ENCODE measurements at regions not wholly inside any gene's neighbourhood (a gene's known extent, or its start where the extent isn't known, plus 50 kb on each side); places are given as distances from the start of the nearest gene placed in this dataset.

DNA sequence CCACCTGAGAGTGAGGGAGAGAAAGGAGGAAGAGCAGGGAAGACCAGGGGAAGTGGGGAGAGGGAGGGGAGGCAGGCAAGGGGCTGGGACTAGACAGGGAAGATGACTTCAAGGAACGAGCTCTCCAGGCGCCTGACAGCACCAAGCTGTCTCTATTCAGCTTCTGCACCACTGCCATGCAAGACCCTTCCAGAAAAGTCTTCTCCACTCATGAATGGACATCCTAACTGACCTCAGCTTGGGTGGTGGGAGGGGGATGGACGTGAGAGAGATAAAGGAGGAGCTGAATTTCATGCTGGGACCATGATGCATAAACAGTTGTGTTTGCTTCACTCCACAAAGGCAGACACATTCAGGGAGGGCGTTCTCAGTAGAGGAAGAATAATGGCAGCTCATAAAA lies 206.4 kb upstream of the ARL4C start:
- Histone ChIP-seq H3K27ac (ENCODE audit: low read length) (no peak overlapping the region), H3K4me2 (ENCODE audit: low read length) (no peak overlapping the region), H3K27me3 (ENCODE audit: low read length) (no peaks in the 10 kb centered on the region), H4K20me1 (ENCODE audit: low read length) (no peaks in the 10 kb centered on the region), H3K36me3 (ENCODE audit: low read depth, low read length) (no peaks in the 10 kb centered on the region), H3K4me3 (ENCODE audit: low read length) (no peak overlapping the region), H3K79me2 (ENCODE audit: low read length) (no peaks in the 10 kb centered on the region), H2AFZ (ENCODE audit: low read length) (no peak overlapping the region), H3K9me3 (ENCODE audit: low read length) (no peaks in the 10 kb centered on the region), H3K9ac (ENCODE audit: low read length) (no peak overlapping the region), H3K9me2 (replicated peaks; ENCODE audit: low read length) (no peaks in the 10 kb centered on the region), H3F3A (ENCODE audit: low read length, unreplicated experiment) (no peaks in the 10 kb centered on the region), H3K4me1 (ENCODE audit: insufficient read depth, low read length) (0 out of 2 replicates have a peak, but pooled peaks cover 7% of the 10 kb centered on the region)
- ChIA-PET CTCF (no interaction called here), POLR2A (ENCODE audit: unreplicated experiment) (no interaction called here)
- no peak for TF ChIP-seq EZH2phosphoT487 (IDR thresholded peaks at IDR 0.05; ENCODE audit: borderline replicate concordance, low read length)
- no peak for TF ChIP-seq EZH2 (IDR thresholded peaks at IDR 0.05; ENCODE audit: low read length, unreplicated experiment)
- TF ChIP-seq, protein P1, sequence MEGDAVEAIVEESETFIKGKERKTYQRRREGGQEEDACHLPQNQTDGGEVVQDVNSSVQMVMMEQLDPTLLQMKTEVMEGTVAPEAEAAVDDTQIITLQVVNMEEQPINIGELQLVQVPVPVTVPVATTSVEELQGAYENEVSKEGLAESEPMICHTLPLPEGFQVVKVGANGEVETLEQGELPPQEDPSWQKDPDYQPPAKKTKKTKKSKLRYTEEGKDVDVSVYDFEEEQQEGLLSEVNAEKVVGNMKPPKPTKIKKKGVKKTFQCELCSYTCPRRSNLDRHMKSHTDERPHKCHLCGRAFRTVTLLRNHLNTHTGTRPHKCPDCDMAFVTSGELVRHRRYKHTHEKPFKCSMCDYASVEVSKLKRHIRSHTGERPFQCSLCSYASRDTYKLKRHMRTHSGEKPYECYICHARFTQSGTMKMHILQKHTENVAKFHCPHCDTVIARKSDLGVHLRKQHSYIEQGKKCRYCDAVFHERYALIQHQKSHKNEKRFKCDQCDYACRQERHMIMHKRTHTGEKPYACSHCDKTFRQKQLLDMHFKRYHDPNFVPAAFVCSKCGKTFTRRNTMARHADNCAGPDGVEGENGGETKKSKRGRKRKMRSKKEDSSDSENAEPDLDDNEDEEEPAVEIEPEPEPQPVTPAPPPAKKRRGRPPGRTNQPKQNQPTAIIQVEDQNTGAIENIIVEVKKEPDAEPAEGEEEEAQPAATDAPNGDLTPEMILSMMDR (conservative IDR thresholded peaks at IDR 0.05; ENCODE audit: low read depth, low read length): no peak
- BruUV-seq (replicated peaks): no TSS peak
- ATAC-seq (no peak), DNase-seq (no peak)
- intact Hi-C loops (cut with micrococcal nuclease): no loop called here

DNA sequence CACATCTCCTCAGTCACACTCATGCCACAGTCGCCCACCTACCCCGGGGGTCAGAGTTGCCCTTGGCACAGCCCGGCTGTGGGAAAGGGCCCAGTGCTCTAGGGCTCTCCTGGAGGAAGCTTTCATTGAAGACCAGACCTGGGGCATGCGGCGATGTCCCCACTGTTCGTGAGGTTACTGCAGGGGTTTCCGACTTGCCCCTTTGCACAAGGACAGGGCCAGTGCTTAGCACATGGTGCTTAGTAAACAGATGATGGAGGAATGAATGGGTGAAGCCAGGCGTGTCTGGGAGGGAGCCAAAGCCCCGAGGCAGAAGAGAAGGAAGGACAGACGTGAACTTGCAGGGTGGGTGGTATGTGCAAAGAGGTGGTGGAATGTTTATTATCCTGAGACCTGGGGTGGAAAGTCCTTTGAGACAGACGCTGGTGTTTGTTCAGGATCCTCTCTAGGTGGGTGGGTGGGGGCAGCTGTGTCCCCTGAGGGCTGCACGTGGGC lies 205.9 kb upstream of the ARL4C start:
- ChIA-PET CTCF (no interaction called here), POLR2A (ENCODE audit: unreplicated experiment) (no interaction called here)
- Histone ChIP-seq H3K79me2 (ENCODE audit: low read length) (no peaks in the 10 kb centered on the region), H3K27me3 (ENCODE audit: low read length) (no peaks in the 10 kb centered on the region), H3K27ac (ENCODE audit: low read length) (no peak overlapping the region), H3K9ac (ENCODE audit: low read length) (no peak overlapping the region), H3K9me3 (ENCODE audit: low read length) (no peaks in the 10 kb centered on the region), H2AFZ (ENCODE audit: low read length) (no peak overlapping the region), H4K20me1 (ENCODE audit: low read length) (no peaks in the 10 kb centered on the region), H3K4me1 (ENCODE audit: insufficient read depth, low read length) (0 out of 2 replicates have a peak, but pooled peaks cover 7% of the 10 kb centered on the region), H3K4me2 (ENCODE audit: low read length) (no peak overlapping the region), H3K4me3 (ENCODE audit: low read length) (no peak overlapping the region), H3K36me3 (ENCODE audit: low read depth, low read length) (no peaks in the 10 kb centered on the region), H3K9me2 (replicated peaks; ENCODE audit: low read length) (no peaks in the 10 kb centered on the region), H3F3A (ENCODE audit: low read length, unreplicated experiment) (no peaks in the 10 kb centered on the region)
- intact Hi-C loops (cut with micrococcal nuclease): no loop called here
- DNase-seq: peak; percentile 48
- TF ChIP-seq EZH2 (IDR thresholded peaks at IDR 0.05; ENCODE audit: low read length, unreplicated experiment) (no peak), EZH2phosphoT487 (IDR thresholded peaks at IDR 0.05; ENCODE audit: borderline replicate concordance, low read length) (no peak)
- TF ChIP-seq, protein P1 (conservative IDR thresholded peaks at IDR 0.05; ENCODE audit: low read depth, low read length): no peak
- no TSS peak for BruUV-seq (replicated peaks)
- no peak for ATAC-seq

DNA sequence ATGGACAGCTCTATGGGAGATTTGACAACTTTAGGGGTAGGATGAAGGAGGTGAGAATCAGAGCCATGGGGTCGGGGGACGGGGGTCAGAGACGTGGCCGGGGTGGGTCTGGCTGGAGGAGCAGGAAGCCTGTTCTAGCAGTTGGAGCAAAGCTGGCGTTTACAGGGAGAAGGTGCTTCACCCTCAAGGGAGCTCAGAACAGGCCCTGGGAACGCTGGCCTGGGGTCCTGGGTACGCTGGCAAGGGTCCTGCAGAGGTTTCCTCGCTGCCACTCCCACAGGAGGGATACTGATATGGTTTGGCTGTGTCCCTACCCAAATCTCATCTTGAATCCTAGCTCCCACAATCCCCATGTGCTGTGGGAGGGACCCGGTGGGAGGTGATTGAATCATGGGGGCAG lies 205.0 kb upstream of the ARL4C start:
- TF ChIP-seq, protein P1 (conservative IDR thresholded peaks at IDR 0.05; ENCODE audit: low read depth, low read length): no peak
- TF ChIP-seq EZH2phosphoT487 (IDR thresholded peaks at IDR 0.05; ENCODE audit: borderline replicate concordance, low read length) (no peak), EZH2 (IDR thresholded peaks at IDR 0.05; ENCODE audit: low read length, unreplicated experiment) (no peak)
- Histone ChIP-seq H3K9me3 (ENCODE audit: low read length) (no peaks in the 10 kb centered on the region), H3K27ac (ENCODE audit: low read length) (no peak overlapping the region), H3F3A (ENCODE audit: low read length, unreplicated experiment) (no peaks in the 10 kb centered on the region), H3K4me1 (ENCODE audit: insufficient read depth, low read length) (0 out of 2 replicates have a peak, but pooled peaks cover 7% of the 10 kb centered on the region), H3K27me3 (ENCODE audit: low read length) (no peaks in the 10 kb centered on the region), H2AFZ (ENCODE audit: low read length) (no peak overlapping the region), H3K9ac (ENCODE audit: low read length) (no peak overlapping the region), H4K20me1 (ENCODE audit: low read length) (no peaks in the 10 kb centered on the region), H3K4me3 (ENCODE audit: low read length) (no peak overlapping the region), H3K4me2 (ENCODE audit: low read length) (no peak overlapping the region), H3K79me2 (ENCODE audit: low read length) (no peaks in the 10 kb centered on the region), H3K36me3 (ENCODE audit: low read depth, low read length) (no peaks in the 10 kb centered on the region), H3K9me2 (replicated peaks; ENCODE audit: low read length) (no peaks in the 10 kb centered on the region)
- ATAC-seq (no peak), DNase-seq (no peak)
- intact Hi-C loops (cut with micrococcal nuclease): no loop called here
- POLR2A ChIA-PET (ENCODE audit: unreplicated experiment): no interaction called here
- CTCF ChIA-PET: no interaction called here
- BruUV-seq (replicated peaks): no TSS peak
